ENCODE measurements at regions not wholly inside any gene's neighbourhood (a gene's known extent, or its start where the extent isn't known, plus 50 kb on each side); places are given as distances from the start of the nearest gene placed in this dataset.

DNA sequence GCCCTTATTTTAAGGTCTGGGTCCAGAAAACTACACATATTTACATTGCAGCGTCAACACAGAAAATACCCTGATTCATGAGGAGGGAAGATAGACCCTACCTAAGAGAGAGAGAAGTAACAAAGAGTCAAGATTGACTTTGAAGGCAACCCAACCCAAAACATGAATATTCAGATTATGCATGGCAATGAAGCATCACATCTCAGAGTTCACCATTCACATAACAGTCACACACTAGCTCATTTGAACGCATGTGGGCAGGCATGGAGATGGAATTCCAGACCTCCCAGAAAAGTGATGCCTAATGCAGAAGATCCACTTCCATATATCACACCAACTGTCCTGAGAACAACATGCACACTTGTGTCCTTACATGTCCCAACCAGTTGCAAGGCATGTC, 190.1 kb upstream of the ITGA1 start:
- TF ChIP-seq CTCF (IDR thresholded peaks at IDR 0.05) (no peak), POLR2A (IDR thresholded peaks at IDR 0.05) (no peak)

Measured in uterus (tissue), 2 donors.